ENCODE measurements at regions not wholly inside any gene's neighbourhood (a gene's known extent, or its start where the extent isn't known, plus 50 kb on each side); places are given as distances from the start of the nearest gene placed in this dataset.
"Not testable (repeated sequence)": the region's sequence is repeated elsewhere in the genome, so short reads cannot be mapped to it uniquely, and the experiment has no call there.

GRCh38 chr9:129548571-129549135 is 72.2 kb downstream of the C9orf50 start:
- intact Hi-C loops (cut with DNase I): no loop called here
- H3K9me3 ChIP-seq: no peaks in the 10 kb centered on the region
- peaks cover 10% of the 10 kb centered on the region for H3K27me3 ChIP-seq
- peaks cover 5% of the 10 kb centered on the region for H3K4me1 ChIP-seq
- DNase-seq: no peak
- peak overlapping the region; percentile 29 for H3K27ac ChIP-seq
- TF ChIP-seq, protein P1, sequence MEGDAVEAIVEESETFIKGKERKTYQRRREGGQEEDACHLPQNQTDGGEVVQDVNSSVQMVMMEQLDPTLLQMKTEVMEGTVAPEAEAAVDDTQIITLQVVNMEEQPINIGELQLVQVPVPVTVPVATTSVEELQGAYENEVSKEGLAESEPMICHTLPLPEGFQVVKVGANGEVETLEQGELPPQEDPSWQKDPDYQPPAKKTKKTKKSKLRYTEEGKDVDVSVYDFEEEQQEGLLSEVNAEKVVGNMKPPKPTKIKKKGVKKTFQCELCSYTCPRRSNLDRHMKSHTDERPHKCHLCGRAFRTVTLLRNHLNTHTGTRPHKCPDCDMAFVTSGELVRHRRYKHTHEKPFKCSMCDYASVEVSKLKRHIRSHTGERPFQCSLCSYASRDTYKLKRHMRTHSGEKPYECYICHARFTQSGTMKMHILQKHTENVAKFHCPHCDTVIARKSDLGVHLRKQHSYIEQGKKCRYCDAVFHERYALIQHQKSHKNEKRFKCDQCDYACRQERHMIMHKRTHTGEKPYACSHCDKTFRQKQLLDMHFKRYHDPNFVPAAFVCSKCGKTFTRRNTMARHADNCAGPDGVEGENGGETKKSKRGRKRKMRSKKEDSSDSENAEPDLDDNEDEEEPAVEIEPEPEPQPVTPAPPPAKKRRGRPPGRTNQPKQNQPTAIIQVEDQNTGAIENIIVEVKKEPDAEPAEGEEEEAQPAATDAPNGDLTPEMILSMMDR (IDR thresholded peaks at IDR 0.05): no peak
- no peak overlapping the region for H3K4me3 ChIP-seq
- H3K36me3 ChIP-seq: no peaks in the 10 kb centered on the region
- H3K9ac ChIP-seq (ENCODE audit: low read depth in 2 of 2, low read length in 2 of 2): no peak overlapping the region

DNA sequence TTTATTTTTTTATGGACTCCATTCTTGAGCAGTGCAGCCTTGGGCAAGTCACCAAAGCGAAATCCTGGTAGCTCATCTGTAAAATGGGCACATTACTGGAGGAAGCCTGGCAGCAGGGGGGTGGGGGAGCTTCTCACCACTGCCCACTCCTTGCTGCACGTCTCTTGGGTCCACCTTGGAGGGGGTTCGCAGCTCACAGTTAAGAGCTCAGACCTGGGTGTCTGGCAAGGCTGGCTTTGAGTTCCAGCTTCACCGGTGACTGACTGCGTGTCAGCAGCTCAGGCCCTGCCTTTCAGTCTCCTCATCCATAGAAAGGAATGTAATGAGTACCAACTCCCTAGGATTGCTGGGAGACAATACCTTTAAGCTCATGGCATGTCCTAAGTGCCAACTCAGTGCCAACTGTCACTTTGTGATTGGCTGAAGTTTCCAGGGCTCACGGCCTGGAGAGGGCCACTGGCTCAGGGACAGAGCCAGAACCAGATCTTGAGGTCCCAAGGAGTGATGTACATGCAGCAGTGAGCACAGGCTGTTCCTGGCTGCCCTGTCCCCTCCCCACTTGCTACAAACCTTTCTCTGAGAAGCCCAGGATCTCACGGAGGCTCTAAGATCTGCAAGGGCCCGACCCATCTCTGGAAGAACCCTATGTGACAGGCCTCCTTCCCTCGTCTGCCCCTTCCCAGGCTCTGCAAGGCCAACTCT is 72.9 kb downstream of the C9orf50 start:
- Histone ChIP-seq H3K36me3 (no peaks in the 10 kb centered on the region), H3K27ac (no peak overlapping the region), H3K4me3 (no peak overlapping the region), H3K4me1 (peaks cover 5% of the 10 kb centered on the region), H3K27me3 (peaks cover 10% of the 10 kb centered on the region), H3K9me3 (no peaks in the 10 kb centered on the region), H3K9ac (ENCODE audit: low read depth in 2 of 2, low read length in 2 of 2) (no peak overlapping the region)
- intact Hi-C loops (cut with DNase I): no loop called here
- DNase-seq: no peak
- TF ChIP-seq, protein P1 (IDR thresholded peaks at IDR 0.05): no peak

DNA sequence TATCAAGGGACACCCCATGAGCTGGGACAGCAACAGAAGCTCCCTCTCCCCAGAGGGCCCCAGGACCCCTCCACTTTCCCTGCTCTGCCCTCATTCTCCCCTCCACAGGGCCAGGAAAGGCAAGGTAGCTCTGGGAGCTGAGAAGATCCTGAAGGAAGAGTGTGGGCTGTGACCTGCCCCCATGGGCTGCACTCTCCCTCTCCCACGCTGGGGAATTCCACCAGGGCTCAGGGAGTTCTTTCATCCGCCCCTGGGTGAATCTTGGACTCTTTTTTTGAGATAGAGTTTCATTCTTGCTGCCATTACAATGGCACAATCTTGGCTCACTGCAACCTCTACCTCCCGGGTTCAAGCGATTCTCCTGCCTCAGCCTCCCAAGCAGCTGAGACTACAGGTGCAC is 73.8 kb downstream of the C9orf50 start:
- H3K36me3 ChIP-seq: no peaks in the 10 kb centered on the region
- no peak for DNase-seq
- no peak overlapping the region for H3K4me3 ChIP-seq
- no peak overlapping the region for H3K27ac ChIP-seq
- H3K9ac ChIP-seq (ENCODE audit: low read depth in 2 of 2, low read length in 2 of 2): no peak overlapping the region
- TF ChIP-seq, protein P1 (IDR thresholded peaks at IDR 0.05): no peak
- no peaks in the 10 kb centered on the region for H3K9me3 ChIP-seq
- intact Hi-C loops (cut with DNase I): no loop called here
- peaks cover 5% of the 10 kb centered on the region for H3K4me1 ChIP-seq
- peaks cover 10% of the 10 kb centered on the region for H3K27me3 ChIP-seq

DNA sequence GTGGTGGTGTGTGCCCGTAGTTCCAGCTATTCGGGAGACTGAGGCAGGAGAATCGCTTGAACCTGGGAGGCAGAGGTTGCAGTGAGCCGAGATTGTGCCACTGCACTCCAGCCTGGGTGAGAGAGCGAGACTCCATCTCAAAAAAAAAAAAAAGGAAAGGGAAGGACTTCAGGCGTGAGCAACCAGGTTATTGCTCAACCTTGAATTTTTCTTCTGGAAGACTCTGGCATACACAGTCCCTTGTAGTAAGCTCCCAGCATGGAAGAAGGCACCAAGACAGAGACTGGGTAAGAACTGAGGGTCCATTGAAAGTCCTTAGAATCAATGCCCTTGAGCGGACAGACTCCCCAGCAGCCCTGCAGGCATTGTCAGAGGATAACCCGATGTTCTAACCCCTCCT is 75.0 kb downstream of the C9orf50 start:
- H3K4me3 ChIP-seq; H3K27me3 ChIP-seq; H3K4me1 ChIP-seq; H3K27ac ChIP-seq; H3K9me3 ChIP-seq; H3K9ac ChIP-seq (ENCODE audit: low read depth in 2 of 2, low read length in 2 of 2); H3K36me3 ChIP-seq; intact Hi-C loops (cut with DNase I); DNase-seq: not testable (repeated sequence)

DNA sequence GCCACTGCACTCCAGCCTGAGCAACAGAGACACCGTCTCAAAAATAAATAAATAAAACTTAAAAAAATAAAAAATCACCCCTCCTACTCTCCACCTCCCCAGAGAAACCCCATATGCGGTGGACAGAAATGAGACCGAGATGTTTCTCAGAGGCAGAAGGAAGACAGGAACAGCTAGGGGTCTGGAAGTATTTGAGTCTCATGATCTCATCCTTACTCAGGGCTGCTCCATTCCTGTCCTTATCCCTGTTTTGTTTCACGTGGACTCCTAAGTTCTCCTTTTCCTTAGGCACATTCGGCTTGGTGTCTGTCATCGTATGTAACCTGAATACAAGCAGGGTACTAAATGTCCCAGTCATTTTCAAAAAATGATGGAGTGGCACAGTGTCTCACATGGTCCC is 76.1 kb downstream of the C9orf50 start:
- H3K27ac ChIP-seq: no peak overlapping the region
- H3K27me3 ChIP-seq: peaks cover 2% of the 10 kb centered on the region
- H3K4me3 ChIP-seq: no peak overlapping the region
- TF ChIP-seq, protein P1 (IDR thresholded peaks at IDR 0.05): no peak
- H3K9ac ChIP-seq (ENCODE audit: low read depth in 2 of 2, low read length in 2 of 2): no peak overlapping the region
- no peak for DNase-seq
- intact Hi-C loops (cut with DNase I): no loop called here
- H3K36me3 ChIP-seq: no peaks in the 10 kb centered on the region
- H3K4me1 ChIP-seq: peaks cover 5% of the 10 kb centered on the region
- H3K9me3 ChIP-seq: no peaks in the 10 kb centered on the region

DNA sequence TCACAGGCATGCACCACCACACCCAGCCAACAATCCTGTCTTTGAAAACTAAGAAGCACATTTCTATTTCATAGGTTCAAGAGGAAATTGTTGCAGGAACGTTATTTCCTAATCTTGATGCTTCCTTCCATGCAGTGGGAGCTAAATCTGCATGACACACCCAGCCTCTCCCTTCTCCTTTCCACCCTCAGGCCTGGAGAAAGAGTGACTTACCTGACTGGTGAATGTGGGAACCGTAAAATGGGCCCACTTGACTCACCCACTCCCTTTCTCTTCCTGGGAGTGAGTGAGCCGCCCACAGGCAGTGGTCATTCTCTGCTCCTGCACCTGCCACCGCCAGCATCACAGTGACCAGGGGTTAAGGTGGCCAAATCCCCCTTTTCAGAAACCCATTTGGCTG is 78.2 kb downstream of the C9orf50 start:
- no peaks in the 10 kb centered on the region for H3K9me3 ChIP-seq
- TF ChIP-seq, protein P1 (IDR thresholded peaks at IDR 0.05): no peak
- no peak overlapping the region for H3K4me3 ChIP-seq
- DNase-seq: no peak
- H3K36me3 ChIP-seq: no peaks in the 10 kb centered on the region
- H3K27me3 ChIP-seq: no peaks in the 10 kb centered on the region
- no peak overlapping the region for H3K9ac ChIP-seq (ENCODE audit: low read depth in 2 of 2, low read length in 2 of 2)
- H3K27ac ChIP-seq: no peak overlapping the region
- no peaks in the 10 kb centered on the region for H3K4me1 ChIP-seq
- intact Hi-C loops (cut with DNase I): no loop called here

Measured in colonic mucosa (tissue), 4 donors.